HG02759 (cell line): ENCODE measurements at regions not wholly inside any gene's neighbourhood (a gene's known extent, or its start where the extent isn't known, plus 50 kb on each side); places are given as distances from the start of the nearest gene placed in this dataset.
A peak's percentile ranks its signal among the peaks of the same experiment; 100 is the strongest.

ENCODE experiments used
- ATAC-seq: cut with Tn5 transposase; IDR thresholded peaks from one replicate; pipeline ENCODE4 v1.9.1; 2021; ENCODE audit warnings: mild to moderate bottlenecking, moderate library complexity; ENCODE audit not compliant: unreplicated experiment

DNA sequence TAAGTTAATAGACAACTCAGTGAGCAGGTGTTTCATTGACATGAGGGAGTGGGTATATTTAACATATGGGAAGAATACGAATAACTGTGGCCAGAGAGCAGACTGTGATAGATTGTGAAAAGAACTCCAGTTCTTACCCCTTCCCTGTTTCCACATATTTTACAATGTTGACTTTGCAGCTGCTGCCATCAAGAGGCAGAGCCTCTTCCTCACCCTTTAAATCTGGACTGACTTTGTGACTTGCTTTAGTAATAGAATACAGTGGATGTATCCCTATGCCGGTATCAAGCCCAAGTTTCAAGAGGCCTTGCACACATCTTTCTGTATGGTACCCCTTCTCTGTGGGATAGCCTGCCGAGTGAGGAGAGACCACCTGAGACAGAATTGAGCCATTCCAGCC, 356.7 kb downstream of the ETNK1 start:
- ATAC-seq = no peak

DNA sequence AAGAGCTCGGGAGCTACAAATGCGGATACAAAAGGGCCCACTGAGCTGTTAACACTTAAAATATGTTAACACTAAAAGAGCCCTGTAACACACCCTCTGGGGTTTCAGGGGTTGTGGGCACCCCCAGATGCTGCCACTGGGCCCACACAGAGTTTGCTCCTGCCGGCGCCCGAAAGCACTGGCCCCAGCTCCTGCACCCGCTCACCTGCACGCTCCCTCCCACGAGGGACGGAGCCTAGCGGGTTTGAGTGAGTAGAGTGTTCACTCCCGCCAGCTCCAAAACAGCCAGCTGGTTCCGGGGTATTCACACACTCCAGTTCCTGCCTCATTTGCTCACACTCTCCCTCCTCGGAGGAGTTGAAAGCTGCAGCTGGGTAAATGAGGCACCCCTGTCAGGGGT, 357.7 kb downstream of the ETNK1 start:
- ATAC-seq = no peak

DNA sequence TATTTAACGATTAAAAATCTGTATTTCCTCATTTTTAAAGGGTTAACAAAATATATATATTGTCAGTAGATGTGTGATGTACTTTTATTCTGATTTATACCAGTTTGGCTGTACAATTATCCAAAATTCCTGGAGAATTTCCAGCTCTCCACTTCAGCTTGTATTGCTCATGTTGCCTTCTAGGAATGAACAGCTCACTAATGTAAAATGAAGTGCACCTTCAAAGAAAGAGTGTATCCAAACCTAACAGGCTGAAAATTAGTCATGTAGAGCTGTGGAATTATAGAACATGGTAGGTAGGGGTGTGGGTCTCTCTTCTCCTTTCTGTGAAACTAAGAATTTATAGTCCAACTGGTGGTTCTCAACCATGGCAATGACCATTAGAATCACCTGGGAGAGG, 362.0 kb downstream of the ETNK1 start:
- no peak for ATAC-seq

DNA sequence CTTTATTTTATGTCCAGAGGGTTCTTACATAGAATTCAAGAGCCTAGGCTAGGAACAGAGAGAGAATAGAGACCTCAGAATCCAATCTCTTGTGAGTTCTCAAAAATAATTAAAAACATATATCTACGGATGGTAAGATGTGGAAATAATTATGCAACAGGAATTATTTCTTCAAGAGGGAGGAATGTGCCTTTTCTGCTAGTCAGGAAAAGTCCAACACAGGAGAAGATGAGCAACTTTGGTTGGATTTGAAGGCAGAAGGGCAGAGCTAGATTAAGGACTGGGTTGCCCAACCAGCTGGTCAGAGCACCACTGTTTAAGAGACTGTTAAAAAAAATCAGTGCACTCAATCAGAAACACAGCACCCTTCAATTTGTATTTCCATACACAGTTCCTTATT, 365.5 kb downstream of the ETNK1 start:
- ATAC-seq = no peak

DNA sequence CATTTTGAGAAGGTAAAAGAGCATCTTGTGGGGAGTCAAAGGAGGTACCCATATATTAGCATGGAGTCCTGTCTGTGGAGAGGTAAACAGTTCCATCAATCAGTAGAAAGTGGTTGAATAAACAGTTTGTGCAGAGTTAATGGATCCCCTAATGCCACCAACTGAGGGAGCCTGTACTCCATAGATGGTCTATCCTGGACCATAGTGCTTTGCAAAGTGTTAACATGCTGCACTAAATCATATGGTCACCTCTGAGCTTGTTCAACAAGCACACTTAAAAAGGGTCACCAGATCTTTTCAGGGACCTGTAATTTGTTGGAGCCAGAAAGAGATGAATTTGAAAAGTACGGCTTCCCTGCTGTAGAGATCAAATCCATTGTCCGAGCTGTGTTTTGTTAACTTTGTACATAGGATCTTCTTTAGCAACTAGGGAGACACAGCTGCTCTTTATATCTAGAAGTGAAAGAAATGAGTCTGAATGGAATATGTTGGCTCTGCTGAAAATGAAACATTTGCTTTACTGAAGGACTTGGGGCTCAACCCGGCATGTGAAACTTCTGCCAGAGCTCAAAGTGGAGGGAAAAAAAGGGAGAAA, 366.4 kb downstream of the ETNK1 start:
- no peak for ATAC-seq

DNA sequence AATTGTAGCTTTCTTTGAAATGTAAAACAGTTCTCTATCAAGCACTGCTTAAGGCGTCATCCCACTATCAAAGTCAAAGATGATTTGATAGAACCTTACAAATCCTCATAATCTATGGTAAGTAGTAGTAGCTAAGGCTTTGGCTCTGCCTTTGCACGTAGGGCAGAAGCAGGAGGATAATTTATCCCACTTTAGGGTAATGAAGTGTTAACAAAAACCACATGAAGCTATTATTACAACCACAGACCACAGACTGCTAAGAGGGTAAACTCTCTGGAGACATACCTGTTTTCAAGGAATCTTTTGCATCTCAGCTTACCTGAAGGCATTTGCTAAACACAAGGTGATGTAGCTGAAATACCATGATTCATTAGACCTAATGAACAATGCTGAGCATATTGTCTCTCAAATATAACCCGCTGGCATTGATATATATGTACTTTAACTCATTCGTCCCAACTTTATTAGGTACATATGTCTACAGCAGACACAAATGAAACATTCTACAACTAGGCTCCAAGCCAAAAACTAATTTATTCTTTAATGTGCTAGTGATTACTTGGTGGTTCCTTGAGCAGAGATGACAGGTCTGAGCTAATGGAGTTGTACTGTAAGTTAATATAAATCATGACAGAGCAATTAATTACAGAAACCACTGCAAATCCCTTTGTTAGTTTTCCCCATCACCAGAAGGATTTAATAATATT, 368.8 kb downstream of the ETNK1 start:
- no peak for ATAC-seq

DNA sequence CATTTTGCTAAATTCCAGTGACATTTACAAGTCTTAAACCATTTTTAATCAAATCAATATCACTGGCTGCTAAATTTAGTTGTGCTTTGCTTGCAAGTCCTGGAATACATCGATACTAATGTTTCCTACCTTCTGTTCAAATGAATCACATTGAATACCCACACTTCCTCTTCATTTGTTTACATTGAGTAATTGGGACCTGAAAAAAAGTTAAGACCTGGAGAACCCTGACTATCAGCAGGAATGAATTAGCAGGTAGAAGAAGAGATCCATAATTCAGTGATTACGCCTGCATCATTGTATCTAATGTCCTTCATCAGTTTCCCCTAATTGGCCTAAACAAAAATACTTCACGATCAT, 369.3 kb downstream of the ETNK1 start:
- no peak for ATAC-seq

DNA sequence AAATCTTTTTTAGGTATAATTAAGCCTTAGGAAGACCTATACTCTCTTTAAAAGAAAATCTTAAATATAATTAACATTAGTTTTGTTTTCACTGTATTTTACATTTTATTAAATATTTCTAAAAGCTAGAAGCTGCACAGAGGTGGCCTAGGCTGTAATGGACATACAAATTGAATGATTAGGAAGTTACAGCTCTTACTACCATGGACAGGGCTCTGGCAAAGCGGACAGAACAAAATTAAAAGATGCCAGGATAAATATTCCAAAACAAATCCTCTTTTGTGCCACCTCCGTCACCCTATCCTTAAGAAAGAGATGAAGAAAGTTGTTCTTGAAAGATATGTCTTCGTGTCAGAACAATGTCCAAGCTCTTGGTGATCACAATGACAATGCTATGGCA, 376.5 kb downstream of the ETNK1 start:
- ATAC-seq = no peak

DNA sequence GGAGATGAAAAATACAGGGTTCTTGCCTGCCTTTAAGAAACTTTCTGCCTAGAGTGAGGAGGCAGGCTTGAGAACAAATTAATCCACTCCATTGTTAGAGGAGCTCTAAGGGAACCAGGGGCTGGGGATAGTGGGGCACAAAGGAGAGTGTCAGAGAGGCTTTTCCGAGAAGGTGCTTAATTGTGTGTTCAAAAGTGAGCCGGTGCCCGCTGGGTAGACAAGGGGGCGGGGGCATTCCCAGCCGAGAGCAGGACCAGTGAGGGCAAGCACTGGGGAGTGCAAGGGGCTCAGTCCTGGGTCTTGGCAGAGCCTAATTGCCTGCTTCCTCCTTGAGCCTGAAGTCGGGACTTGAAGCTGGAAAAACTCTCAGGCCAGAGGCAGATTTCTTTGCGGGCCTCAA, 377.4 kb downstream of the ETNK1 start:
- no peak for ATAC-seq

DNA sequence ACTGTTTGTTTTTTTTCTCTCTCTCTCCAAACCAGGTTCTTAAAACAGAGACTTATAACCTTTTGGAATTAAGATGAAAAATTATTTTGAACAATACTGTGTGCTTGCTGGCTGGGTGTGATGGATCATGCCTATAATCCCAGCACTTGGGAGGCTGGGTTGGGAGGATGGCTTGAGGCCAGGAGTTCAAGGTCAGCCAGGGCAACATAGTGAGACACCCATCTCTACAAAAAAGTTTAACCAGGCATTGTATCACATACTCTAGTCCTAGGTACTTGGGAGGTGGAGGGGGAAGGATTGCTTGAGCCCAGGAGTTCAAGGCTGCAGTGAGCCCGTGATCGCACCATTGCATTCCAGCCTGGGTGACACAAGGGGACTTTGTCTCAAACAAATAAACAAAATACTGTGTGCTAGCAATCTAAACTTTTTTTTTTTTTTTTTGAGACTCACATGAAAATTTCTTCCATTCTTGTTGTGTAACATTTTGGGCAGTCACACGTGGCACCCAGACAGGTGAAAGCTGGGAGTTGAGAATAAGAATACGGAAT, 379.6 kb downstream of the ETNK1 start:
- ATAC-seq = no peak

DNA sequence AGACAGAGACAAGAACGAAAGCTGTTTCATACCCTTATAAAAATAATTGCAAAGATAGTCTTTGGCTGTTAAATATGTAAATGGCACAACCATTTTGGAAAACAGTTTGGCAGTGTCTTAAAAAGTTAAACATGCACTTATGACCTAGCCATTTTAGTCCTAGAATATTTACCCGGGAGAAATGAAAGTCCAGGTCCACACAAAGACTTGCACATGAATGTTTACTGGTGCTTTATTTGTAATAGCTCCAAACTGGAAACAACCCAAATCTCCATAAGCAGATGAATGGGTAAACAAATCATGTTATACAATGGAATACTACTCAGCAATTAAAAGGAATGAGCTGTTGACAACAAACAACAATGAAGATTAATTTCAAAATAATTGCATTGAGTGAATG, 380.4 kb downstream of the ETNK1 start:
- ATAC-seq = no peak

DNA sequence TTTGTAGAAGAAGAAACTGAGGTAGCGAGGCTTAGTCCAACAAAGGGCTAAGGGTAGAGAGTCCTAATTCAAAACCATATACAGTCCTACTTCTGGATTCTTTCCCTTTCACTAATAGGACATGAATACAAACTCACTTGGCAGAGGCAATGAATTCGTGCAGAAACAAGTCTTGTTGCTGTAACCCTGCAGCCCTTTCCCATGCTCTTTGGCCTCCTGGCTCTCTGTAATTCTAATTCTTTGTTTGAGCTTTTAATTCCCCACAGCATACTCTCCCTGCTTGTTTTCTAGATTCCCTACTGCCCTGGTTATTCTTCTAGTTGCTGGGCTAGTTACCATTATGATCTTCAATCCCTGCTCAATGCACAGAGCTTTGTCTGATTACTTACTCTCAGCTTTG, 381.4 kb downstream of the ETNK1 start:
- ATAC-seq = no peak

DNA sequence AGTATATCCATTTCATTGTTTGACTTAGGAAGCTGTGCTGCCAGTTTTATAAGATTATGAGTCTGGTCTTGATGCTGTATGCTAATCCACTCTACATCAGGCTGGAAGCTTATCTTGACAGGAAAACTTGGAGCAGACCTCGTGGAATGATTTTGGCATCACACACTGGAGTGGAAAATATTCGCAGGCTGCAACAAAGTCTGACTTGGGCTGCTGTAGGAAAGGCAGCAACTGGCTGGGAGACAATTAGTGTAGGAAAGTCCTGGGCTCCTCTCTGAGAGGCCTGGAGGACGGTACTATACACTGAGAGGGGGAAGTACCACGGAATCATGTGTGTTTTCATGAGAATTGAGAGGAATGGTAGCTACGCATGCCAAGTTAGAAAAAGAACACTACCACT, 383.7 kb downstream of the ETNK1 start:
- no peak for ATAC-seq

DNA sequence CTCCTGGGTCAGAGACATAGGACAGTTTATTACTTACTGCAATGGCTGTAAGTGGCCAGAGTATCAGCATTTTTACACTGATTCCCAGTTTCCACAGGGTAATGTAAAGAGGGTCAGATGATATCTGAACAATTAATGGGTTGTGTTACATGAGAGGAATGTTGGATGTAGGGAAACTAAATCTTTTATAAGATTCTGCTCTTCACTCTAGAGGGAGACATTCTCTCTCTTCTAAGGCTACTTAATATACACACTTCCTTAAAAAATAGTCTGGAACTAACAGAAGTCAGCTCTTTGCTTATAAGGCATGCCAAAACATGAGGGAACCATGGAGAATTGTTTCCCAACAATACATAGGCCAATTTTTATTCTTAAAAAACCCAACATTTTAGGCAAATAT, 389.8 kb downstream of the ETNK1 start:
- ATAC-seq = no peak

DNA sequence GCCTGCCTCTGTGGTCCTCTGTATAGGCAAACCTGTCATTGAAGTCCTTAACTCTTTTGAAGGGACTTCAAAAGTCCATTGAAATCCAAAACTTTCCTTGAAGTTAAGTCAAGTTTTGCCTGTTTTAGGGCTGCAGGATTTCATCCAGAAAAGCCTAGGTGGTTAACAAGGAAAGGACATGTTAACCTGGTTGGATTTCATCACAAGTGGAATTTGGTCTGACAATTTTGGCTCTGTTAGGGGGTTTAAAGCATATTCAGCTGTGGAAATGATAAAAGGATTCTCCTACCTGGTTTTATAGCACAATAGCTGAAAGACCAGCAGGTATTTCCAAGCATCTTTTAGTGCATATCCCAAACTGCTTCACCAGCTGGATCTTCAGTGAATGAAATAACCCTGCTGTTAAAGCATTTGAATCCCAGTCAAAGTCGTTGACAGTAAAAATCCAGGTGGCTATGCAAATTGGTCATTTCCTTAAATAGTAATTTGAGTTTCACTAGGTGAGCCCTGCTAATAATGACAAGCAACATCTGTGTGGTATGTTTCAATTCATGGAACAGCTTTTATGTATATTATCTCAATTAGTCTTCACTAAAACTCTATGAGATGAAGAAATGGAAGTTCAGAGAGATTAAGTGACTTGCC, 400.5 kb downstream of the ETNK1 start:
- ATAC-seq = no peak

DNA sequence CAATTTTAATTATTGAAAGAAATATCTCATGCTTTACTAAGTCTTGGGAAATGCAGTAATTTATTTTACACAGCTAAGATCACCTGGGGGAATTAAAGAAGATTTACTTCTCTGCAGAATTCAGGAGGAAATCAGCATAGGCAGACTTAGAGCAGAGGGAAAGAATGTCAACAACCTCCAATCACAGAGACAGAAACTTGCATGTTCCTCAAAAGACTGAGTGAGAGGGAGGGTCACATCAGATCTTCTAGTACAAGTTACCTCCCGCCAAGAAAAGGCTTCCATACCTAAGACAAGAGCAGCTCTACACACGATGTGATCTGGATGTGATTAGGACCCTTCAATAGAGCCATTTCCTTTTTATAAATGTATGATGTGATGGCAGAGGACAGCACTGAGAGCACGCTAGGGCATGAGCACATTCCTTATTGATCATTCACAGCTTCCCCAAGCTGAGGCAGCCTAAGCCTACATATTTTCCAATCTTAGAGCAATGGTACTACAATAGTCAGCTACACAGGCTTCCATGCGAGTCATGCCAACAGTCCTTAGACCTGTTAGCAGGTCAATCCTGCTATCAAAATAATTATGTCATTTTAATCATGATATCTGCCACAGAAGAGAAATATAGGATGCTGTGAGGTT, 403.3 kb downstream of the ETNK1 start:
- no peak for ATAC-seq

DNA sequence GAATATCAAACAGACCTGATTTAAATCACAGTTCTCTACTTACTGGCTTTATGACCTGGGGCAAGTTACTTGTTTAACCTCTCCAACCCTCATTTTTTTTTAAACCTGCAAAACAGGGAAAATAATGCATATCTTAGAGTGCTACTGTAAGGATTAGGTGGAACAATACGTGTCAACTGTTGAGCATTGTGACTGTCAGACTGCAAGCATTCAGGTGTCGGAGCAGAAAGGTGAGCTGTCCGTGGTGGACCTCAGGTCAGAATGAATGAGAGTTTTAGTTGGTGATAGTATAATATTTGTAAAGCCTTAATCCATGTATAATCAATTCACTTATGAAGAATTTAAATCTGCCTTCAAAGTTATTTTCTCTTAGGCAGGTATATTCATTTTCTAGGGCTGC, 404.2 kb downstream of the ETNK1 start:
- no peak for ATAC-seq

DNA sequence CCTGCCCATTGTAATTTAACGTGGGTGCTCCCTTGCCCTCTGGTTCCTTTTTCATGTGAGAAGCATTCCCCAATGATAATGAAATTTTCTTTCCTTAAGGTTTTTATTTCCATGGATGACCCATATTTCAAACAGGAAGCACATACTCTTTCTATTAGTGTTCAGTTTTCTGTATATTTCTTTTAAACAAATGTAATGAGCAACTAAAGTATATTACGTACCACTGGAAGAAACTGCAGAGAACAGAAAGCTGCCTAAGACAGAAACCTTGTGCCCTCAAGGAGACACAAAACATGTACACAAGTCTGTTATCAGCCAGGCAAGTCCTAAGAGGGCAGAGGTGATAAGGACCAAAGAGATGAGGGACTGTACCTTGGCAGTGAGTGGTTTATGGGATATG, 414.9 kb downstream of the ETNK1 start:
- no peak for ATAC-seq

DNA sequence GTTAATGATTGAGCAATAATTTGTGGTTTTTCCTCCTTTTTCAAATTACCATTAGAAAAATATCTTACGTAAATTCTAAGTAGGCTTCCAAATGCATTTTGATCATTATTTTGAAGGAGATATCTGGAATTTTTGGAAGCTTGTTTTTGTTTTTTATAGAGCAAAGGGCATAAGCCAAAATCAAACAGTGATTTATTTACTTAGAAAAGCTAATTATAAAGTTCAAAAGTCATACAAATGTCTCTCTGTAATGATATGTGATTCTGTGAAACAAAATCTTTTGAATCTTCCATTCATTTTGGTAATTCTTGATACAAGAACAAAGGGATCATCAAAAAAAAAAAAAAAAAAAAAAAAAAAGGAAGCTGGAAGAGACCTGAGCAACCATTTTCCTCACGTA, 416.8 kb downstream of the ETNK1 start:
- ATAC-seq = no peak

DNA sequence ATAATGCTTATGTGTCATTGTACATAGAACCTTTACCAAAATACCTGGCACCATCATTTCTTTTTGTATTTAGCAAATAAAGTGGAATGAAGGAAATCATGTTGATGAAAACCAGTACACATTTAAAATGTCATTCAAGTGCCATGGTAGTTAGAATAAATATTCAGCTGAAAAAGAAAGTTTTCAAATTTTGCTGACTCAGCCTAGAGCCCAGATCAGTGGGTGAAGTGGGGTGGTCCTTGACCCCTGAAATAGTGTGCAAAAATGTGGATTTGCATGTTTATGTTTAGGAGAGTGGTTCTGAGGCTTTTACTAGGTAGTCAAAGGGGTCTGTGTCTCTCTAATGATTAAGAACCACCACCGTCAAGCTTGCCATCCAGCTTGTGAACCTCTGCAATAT, 418.7 kb downstream of the ETNK1 start:
- ATAC-seq = no peak

DNA sequence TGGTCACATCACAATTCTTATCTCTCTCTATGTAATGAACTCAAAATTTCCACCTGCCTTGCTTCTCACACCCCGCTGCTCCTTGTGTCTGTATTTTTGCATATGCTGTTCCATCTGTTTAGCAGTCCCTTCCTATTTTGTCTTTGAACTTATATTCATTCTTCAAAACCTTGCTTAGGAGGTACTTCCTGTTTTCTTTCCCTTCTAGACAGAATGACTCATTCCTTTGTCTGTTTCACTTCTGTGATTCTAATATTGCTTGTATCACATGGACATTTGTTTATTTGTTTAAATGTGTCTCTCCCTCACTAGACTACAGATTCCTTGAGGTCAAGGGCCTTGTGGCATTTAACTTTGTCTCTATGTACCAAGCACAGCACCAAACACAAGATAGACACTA, 424.2 kb downstream of the ETNK1 start:
- ATAC-seq = peak; percentile 67

DNA sequence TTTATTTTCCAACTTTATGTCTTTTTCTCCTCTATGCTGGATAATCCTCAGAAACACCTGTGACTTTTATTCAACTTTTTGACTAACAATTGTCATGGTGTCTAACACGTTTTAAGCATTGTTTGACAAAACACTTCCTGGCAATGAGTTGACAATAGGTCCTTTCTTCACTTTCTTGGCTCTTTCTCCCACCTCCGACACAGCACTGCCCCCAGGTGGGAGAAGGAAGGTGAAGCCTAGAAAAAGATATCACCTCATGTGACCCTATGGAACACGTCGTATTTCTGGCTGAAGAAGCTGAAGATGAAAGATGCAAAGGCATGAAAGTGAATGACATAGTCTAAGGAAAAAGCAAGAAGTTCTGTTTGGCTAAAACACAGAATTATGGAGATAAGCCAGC, 430.0 kb downstream of the ETNK1 start:
- no peak for ATAC-seq
